DMS79 treated with DMSO at 0.1 percent for 48 hours (cell line): ENCODE measurements at regions not wholly inside any gene's neighbourhood (a gene's known extent, or its start where the extent isn't known, plus 50 kb on each side); places are given as distances from the start of the nearest gene placed in this dataset.
"Not testable (repeated sequence)": the region's sequence is repeated elsewhere in the genome, so short reads cannot be mapped to it uniquely, and the experiment has no call there.

Experiments
- DNase-seq: peaks from one replicate; lab custom pipeline; 2025; lab: John Stamatoyannopoulos, UW

DNA sequence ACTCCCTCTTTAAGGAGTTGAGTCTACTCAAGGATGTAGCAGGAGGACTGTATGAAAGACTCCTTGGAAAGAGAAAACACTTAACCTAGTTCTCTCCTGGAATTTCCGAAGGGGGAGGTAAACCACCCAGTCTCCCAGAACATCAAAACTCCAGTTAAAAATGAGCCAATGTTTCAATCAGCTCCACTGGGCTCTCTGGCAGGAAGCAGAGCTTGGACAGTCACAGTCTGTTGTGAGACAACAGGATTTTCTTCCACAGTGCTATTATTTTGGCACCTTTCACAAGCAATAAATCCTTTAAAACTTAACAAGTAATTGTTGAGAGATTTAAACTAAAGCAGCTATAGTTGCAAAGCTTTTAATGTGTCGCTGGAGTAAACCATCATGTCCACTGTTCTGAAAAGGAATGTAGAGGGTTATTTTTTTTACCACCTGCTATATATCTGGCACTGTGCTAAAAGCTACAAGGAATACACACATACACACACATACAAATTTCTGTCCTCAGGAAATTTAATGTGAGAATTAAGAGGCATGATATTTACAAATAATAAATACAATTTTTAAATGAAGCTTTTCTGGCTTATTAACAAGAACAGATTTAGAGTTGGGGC lies 229.2 kb upstream of the INTU start:
- no peak for DNase-seq

DNA sequence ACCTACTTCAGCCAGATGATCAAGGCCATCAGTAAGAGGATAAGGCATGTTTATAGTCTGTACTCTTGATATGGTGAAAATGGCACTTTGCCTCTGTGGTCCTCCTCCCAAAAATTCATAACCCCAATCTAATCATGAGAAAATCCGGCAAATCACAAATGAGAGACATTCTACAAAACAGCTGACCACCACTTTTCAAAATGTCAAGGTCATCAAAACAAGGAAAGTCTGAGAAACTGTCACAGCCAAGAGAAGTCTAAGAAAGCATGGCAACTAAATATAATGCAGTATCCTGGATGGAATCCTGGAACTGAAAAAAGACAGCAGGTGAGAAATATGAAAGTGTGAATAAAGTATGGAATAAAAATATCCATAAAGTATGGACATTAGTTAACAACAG lies 226.6 kb upstream of the INTU start:
- DNase-seq = no peak

DNA sequence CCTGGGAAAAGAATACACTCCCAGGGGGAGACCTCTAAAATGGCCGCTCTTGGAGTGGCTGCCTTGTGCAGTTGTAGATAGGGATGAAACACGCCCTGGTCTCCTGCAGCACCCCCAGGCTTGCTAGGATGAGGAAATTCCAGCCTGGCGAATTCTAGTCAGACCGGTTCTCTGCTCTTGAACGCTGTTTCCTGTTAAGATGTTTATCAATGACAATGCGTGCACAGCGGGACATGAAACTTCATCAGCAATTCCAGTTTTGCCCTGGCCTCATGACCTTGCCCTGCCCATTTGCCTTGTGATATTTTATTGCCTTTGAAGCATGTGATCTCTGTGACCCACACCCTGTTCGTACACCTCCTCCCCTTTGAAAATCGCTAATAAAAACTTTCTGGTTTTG lies 225.2 kb upstream of the INTU start:
- not testable (repeated sequence) for DNase-seq

DNA sequence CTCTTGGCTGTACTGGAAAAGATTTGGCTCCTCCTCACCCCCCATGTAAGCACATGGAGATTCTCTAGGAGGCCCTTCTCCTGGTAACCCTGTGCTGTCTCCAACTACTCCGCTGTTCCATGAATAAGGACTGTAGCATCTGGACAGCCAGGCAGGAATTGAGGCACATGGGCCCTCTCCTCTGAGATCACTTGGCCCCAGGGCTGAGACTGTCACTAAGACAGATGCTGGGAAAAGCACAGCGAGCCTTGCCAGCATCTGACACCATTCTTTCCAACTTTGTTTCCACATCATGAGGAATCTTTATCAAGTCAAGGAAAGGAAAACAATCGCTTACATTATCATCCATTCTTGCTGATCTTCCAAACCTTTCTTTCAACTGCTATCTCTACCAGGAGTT lies 222.6 kb upstream of the INTU start:
- no peak for DNase-seq

DNA sequence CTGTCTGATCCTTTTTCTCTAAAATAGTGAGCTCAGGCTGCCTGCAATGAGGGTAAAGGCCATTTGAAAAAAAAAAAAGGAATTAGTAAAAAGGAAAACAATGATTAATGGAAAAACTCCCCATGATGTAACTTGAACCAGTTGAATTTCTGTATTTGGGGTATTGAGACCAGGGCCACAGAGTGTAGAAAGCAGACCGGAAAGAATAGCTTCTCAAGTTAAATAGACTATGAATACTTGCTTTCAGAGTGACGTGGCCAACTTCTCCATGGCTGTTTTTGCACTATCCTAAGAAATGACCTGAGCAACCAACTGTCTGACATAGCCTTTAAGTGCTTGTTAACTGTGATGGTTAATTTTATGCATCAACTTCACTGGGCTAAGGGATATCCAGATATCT lies 222.1 kb upstream of the INTU start:
- no peak for DNase-seq

DNA sequence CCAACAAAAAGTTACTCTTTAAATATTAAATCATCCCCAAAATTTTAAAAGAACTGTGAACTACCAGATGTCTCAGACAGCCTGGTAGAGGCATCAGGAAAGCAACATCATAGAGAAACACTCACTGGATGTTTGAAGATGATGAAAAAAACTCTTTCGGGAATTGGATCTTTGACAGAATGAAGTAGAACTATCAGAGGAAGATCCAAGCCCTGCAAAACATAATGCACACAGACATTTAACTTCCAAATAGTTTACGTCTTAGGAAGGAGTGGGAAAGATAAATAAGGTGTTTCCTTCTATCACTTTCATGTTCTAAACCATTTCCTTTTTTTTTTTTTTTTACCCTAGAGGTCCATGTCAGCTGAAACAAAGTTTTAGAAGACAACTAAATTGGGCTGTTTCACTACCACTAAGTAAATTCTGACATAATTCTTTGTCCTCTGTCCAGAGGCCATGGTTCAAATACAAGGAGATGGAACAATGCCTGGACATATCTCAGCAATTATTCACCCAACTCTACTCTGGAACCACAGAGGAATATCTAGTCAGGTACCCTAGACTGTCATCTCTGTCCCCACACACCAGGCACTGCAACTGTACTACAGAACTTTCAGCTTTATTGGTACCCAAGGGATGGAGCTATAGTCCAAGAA lies 217.7 kb upstream of the INTU start:
- DNase-seq = no peak

DNA sequence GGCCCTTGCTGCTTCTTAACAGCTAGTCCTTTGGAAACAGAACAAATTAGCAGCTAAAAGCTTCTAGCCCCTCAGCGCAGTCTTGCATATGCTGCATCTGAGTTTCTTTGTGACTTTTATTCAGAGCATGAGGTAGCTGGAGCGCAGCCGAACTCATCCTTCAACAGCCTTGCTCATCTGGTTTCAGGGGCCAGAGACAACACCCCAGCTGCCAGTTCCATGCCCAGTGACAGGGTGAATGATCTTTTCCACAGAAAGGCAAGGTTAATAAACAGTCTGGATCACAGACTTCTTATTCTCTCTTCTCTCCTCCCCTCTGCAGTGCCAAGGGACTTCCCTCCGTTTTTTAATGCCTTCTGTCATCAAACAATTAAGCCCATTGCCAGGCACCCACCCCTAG lies 216.6 kb upstream of the INTU start:
- DNase-seq = no peak

DNA sequence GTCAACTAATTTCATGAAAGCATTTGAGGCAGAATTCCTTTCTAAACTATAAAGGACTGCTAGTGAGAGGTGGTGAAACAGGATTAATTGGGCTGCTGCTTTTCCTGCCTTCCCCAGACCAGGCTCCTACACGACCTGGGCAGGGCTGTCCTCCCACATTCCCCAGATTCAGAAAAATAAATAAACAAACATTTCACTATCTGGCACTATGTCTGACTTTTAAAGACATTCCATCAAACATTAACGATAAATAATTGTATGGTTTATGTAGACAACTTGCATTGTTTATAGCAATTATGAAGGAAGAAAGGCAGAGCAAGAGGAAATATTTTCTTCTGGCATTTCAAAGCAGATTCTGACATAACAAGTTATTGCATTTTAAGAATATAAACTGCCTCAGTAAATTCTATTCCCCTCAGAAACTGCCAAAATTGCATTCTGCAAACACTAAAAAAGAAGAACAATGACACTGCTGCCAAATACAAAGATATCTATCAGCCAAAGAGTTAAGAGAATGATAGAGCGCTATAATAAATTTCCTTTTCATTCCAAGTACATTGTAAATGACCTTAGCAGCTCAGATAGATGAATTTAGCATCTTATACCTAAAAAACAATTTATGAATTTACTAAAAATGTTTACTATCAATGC lies 214.7 kb upstream of the INTU start:
- no peak for DNase-seq

DNA sequence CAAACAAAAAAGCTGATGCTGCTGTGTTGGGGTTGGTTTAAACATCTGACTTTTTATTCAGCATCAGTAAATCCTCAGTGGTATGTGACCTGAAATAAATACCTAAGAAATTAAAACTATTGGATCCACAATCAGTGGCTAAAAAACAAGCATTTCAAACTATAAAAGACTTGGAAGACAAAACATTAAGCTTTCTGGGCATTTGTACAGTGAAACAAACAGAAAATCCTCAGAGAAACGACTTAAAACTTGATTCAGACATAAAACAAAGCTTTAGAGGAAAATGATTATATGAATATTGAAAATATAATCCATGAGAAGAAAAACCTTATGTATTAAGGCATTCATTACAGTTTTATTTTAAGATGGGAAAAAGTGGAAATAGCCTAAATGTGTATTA lies 213.3 kb upstream of the INTU start:
- DNase-seq = no peak

DNA sequence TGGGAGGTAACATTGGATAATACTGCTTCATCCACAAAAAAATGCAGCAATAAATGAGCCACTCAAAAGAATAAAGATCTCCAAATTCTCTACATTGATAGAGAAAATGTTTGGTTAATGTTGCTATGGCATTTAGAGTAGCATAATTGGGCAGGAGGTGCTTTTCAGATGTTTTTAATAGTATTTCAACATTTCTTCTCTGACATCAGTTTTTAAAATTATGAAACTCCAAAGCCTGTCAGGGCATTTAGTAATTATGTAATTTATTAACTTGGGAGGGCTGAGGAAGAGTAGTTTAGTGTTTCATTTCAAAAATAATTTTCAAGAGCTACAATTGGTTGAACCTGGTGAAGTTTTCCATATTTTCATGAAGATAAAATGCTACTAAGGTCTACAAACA lies 211.3 kb upstream of the INTU start:
- no peak for DNase-seq

DNA sequence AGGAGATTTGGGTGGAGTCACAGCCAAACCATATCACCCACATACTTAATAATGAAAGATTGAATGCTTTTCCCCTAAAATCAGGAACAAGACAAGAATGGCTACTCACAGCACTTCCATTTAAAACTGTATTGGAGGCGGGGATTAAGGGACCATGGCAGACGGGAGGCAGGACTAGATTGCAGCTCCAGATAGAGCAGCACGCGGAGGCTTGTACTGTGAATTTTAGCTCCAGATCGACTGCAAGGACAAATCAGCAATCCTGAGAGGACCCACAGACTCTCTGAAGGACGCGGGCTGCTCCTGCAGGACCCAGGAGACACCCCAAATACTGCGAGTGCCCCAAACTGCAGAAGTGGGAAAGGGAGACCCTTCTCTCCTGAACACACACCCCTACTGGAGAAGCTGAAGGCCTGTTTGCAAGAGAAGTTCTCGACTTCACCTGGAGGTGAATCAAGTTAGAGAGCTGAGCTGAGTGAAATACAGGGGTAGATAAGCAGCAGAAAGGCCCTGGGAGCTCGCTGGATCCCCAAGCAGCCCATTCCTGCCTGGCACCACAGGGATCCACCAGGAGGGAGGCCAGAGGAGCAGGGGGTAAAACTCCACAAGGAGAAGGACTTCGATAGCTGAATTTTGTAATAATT lies 207.4 kb upstream of the INTU start:
- DNase-seq = no peak

DNA sequence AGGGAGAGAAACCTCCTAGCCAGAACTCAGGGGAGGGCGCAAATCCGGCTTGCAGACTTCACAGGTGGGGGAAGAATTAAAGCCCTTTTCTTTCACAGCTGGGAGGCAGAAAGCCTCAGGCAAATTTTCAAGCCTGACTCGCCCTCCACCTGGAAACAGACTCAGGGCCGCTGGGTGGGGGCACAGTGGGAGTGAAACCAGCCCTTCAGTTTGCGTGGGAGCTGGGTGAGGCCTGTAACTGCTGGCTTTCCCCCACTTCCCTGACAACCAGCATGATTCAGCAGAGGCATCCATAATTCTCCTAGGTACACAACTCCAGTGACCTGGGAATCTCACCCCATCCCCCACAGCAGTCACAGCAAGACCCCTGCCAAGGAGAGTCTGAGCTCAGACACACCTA lies 206.9 kb upstream of the INTU start:
- no peak for DNase-seq

DNA sequence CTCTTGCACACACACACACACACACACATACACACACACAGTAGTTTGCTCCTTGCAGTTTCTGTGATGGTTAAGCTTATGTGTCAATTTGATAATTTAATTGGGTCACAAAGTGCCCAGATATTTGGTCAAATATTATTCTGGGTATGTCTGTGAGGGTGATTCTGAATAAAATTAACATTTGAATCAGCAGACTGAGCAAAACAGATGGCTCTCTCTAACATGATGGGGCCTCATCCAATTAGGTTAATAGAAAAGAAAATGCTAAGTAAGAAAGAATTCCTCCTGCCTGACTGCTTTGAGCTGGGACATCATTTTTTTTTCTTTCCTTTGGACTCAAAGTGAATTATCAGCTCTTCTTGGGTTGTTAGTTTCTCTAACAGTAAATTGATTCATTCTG lies 191.2 kb upstream of the INTU start:
- no peak for DNase-seq

DNA sequence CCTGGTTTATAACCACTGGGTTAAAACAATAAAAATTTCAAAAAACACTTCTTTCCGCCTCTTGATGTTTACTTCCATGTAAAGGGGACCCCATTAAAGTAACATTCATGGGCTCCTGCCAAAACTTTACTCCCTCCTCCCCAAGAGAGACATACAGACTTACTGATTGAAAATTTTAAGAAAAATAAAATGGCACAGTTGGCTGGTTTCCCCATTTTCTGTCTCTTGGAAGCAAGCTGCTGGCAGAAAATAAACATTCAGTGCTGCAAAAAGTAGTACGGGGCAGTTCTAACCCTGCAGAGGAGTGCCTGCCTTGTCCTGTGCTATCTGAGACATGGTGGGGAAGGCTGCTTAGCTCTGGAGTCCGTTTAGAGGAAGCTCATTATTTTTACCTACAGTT lies 187.3 kb upstream of the INTU start:
- no peak for DNase-seq

DNA sequence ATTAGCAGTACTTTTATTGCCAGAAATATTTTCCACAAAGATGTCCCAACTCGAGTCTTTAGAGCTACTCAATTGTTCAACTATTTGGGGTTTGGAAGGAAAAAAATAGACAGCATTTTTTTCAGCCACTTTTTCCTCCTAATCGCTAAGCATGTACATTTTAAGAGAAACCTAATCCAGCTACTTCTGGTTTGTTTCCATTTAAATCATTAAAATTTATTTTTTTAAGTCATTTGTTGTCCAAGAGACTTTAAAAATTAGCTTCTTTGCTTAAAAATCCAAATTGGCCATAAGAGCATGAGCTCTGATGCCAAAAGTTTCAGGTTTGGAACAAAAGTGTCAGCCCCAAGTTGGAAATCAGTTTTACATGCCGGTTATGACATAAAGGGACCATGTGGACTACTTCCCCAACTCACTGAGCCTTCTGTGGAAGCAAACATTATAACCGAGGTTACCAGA lies 186.3 kb upstream of the INTU start:
- no peak for DNase-seq

DNA sequence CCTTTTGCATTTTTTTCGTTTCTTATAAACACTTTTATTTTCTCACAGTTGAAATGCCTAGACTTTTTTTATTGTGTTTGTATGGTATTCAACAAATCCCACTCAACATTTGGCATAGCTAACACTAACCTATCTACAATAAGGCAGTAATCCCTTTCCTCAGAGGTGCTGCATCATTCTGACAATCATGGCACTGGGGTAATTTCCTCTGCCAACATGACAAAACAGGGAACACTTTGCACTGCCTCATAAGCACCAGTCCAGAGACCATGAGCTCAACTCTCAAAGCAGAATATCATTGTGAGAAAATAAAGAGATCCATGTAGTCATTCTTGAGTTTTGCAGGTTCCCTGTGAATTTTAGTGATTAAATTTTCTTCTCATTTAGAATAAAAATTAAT lies 183.8 kb upstream of the INTU start:
- no peak for DNase-seq

DNA sequence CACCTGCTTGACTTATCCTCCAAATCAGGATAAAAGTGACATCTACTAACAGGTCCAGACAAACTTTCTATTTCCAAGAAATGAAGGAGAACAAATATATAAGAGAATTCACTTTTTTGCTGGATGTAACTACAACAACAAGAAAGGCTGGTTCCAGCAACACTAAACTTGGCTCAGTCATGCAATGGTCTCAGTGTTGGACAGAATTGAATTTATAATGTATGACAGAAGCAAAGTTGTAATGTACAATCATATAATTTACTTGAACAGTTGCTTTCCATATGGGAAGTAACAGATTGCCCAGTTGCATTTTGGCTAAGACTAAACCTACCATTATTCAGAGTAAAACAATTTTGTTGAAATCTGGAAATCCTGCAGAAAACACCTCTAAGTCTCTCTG lies 183.3 kb upstream of the INTU start:
- DNase-seq = no peak

DNA sequence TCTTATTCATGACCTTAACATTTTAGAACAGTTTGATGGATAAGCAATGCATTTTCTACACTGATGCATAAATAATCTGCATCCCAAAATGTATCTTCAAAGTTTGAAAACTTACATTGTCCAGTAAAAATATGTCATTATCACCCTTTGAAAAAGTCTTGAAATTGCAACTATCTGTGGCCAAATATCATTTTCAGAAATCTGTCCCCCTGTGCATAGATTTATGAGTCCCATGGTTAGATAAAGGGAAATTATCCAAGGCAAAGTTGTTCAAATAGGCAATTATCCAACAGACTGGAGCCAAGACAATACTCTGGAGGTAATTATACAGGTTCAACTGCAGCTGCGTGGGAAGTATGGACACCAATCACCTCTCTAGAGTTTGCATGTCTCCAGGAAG lies 182.5 kb upstream of the INTU start:
- DNase-seq = no peak

DNA sequence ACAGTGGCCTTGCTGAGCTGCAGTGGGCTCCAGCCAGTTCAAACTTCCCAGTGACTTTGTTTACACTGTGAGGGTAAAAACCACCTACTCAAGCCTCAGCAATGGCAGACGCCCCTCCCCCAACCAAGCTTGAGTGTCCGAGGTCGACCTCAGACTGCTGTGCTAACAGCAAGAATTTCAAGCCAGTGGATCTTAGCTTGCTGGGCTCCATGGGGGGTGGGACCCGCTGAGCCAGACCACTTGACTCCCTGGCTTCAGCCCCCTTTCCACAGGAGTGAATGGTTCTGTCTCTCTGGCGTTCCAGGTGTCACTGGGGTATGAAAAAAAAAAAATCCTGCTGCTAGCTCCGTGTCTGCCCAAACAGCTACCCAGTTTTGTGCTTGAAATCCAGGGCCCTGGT lies 168.9 kb upstream of the INTU start:
- DNase-seq = no peak

DNA sequence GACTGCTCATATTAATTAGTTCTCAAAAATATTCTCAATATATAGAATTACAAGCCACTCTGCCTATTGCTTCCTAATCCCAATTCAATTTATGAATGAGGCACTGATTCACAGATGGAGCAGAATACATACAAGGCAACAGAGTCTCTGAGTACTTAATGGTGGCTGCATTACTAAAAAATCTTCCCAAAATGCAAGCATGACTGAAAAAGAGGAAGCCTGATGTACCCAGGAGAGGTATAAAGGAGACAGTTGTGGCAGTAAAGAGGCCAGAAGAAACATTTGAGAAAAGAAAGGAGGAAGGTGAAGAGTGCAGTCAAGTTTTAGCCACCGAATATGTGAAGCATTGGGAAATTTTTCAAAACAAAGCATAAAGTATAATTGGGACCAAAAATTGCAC lies 163.2 kb upstream of the INTU start:
- no peak for DNase-seq

DNA sequence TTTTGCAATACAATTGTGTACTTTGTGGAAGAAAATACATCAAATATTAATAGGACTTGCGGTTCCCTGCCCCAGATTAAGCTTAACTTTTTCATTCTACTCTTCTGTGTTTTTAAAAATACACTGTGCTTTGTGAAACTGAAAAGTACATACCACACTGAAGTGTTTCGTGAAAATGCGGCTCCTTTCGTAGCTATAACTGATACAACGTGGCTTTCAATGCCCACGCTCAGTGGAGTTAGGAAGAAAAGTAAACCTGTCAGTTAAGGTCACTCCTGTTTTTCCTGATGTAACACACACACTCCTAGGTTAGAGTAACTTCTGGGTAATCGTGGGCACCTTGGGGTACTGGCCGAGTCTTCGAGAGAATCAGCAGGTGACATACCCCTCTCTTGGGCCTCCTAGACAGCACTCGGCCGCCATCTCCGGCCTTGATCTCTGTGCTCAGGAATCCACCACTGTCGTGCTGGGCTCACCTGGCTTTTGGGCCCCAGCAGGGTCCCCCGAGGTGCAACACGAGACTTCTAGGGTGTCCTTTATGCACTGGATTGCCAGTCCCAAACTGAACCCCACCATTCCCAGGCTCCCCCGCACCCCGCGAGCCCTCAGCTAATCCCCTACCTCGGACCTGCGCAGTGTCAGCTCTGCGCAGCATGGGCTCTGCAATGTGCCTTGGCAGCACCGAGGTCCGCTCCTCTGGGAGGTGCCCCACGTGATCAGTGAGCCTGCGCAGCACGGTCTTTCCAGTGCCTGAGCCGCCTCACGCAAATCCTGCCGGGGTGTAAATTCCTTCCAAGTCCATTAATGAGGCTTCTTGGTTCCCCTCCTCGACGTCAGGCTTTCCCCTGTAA lies 162.6 kb upstream of the INTU start:
- DNase-seq = no peak

DNA sequence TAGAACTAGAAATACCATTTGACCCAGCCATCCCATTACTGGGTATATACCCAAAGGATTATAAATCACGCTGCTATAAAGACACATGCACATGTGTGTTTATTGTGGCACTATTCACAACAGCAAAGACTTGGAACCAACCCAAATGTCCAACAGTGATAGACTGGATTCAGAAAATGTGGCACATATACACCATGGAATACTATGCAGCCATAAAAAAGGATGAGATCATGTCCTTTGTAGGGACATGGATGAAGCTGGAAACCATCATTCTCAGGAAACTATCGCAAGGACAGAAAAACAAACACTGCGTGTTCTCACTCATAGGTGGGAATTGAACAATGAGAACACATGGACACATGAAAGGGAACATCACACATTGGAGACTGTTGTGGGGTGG lies 154.5 kb upstream of the INTU start:
- DNase-seq = not testable (repeated sequence)
